PC-3 (cell line): ENCODE measurements at regions not wholly inside any gene's neighbourhood (a gene's known extent, or its start where the extent isn't known, plus 50 kb on each side); places are given as distances from the start of the nearest gene placed in this dataset.

ENCODE experiments used
- EZH2 ChIP-seq: fragments of 300-600 bp; sonication (generic); IDR thresholded peaks from one replicate; pipeline ENCODE4 v1.6.1; 2017; ENCODE audit warnings: antibody characterized with exemption, mild to moderate bottlenecking, low read length; ENCODE audit not compliant: unreplicated experiment
- EZH2phosphoT487 ChIP-seq: fragments of 300-600 bp; sonication (generic); IDR thresholded peaks from 2 replicates; pipeline ENCODE4 v1.6.1; 2018; ENCODE audit warnings: mild to moderate bottlenecking, antibody characterized with exemption, low read length, borderline replicate concordance

DNA sequence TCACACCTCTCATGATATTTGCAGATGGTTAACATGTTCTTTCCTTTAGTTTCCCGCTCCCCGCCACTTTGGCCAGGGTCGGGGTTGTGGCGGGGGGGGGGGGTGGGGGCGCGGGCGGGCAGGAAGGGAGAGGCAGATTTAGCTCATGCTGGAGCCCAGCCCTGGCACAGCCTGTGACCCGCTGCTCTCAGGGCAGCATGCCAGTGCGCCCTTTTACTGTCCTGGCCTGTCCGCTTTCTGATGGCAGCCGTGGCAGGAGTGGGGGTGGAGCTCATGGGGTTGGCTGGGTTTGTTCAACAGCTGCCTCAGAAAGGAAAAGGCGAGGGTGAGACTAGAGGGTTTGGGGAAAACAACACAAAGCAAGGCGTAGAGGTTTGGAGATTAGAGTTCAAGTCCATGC lies 56.1 kb downstream of the TNP1 start:
- TF ChIP-seq EZH2phosphoT487 (no peak), EZH2 (no peak)
